Suprapubic skin (tissue), 4 donors: ENCODE measurements at regions not wholly inside any gene's neighbourhood (a gene's known extent, or its start where the extent isn't known, plus 50 kb on each side); places are given as distances from the start of the nearest gene placed in this dataset.
"Not testable (repeated sequence)": the region's sequence is repeated elsewhere in the genome, so short reads cannot be mapped to it uniquely, and the experiment has no call there.

Experiments
- DNase-seq, 2 donors: peaks; one replicate each; pipeline ENCODE4 v3.0.0-alpha.2; 2019; ENCODE audit warnings: low spot score in 2 of 2
- H3K27ac ChIP-seq: fragments of 200-600 bp; sonication (generic); one replicate; pipeline ENCODE4 v1.5.1; 2019
- H3K27me3 ChIP-seq: fragments of 200-600 bp; sonication (generic); one replicate; pipeline ENCODE4 v1.5.1; 2019
- H3K36me3 ChIP-seq: fragments of 200-600 bp; sonication (generic); one replicate; pipeline ENCODE4 v1.5.1; 2019
- H3K4me1 ChIP-seq: fragments of 200-600 bp; sonication (generic); one replicate; pipeline ENCODE4 v1.5.1; 2019
- H3K4me3 ChIP-seq: fragments of 200-600 bp; sonication (generic); one replicate; pipeline ENCODE4 v1.5.1; 2019; ENCODE audit warnings: mild to moderate bottlenecking
- H3K9me3 ChIP-seq: fragments of 200-600 bp; sonication (generic); one replicate; pipeline ENCODE4 v1.5.1; 2019
- CTCF ChIP-seq, 2 donors: fragments of 200-600 bp in 1 of 2; fragments of 450-650 bp in 1 of 2; sonication (generic) in 1 of 2; IDR thresholded peaks; one replicate each; pipeline ENCODE4 v1.5.1; 2016 to 2019; ENCODE audit warnings: antibody characterized with exemption in 2 of 2, mild to moderate bottlenecking in 1 of 2, moderate library complexity in 1 of 2
- EP300 ChIP-seq: sonication (generic); formaldehyde crosslinking; IDR thresholded peaks from one replicate; pipeline ENCODE4 v1.6.1; 2017; ENCODE audit warnings: antibody characterized with exemption
- POLR2A ChIP-seq, 2 donors: fragments of 450-650 bp; IDR thresholded peaks; one replicate each; pipeline ENCODE4 v1.6.1; 2017; ENCODE audit warnings: antibody characterized with exemption in 2 of 2, mild to moderate bottlenecking in 2 of 2, moderate library complexity in 2 of 2
- POLR2AphosphoS5 ChIP-seq, 3 donors: sonication (generic); formaldehyde crosslinking; IDR thresholded peaks; one replicate each; pipeline ENCODE4 v1.6.1; 2017; ENCODE audit warnings: antibody characterized with exemption in 3 of 3
- WGBS: methylation state at CpG from one replicate; pipeline ENCODE4 v1.1.5; 2018; 5-methylcytosine and 5-hydroxymethylcytosine counted together

- no peak for DNase-seq
- Histone ChIP-seq H3K9me3 (no peaks in the 10 kb centered on the region), H3K4me3 (no peak overlapping the region), H3K36me3 (no peaks in the 10 kb centered on the region), H3K27me3 (no peaks in the 10 kb centered on the region), H3K4me1 (no peaks in the 10 kb centered on the region), H3K27ac (no peak overlapping the region)
- TF ChIP-seq CTCF (IDR thresholded peaks at IDR 0.05) (no peak), POLR2AphosphoS5 (IDR thresholded peaks at IDR 0.05) (no peak), EP300 (no peak), POLR2A (IDR thresholded peaks at IDR 0.05) (no peak)
- 91% methylated on average over 6 of the region's 6 CpGs for WGBS
Measured at GRCh38 chr14:44742202-44742601, 219.5 kb downstream of the KLHL28 start.

- DNase-seq: no peak
- H3K4me3 ChIP-seq: no peak overlapping the region
- H3K27me3 ChIP-seq: no peaks in the 10 kb centered on the region
- no peaks in the 10 kb centered on the region for H3K36me3 ChIP-seq
- H3K9me3 ChIP-seq: no peaks in the 10 kb centered on the region
- no peaks in the 10 kb centered on the region for H3K4me1 ChIP-seq
- H3K27ac ChIP-seq: no peak overlapping the region
- TF ChIP-seq EP300: no peak
- no peak for TF ChIP-seq CTCF (IDR thresholded peaks at IDR 0.05)
- TF ChIP-seq POLR2A (IDR thresholded peaks at IDR 0.05): no peak
- no peak for TF ChIP-seq POLR2AphosphoS5 (IDR thresholded peaks at IDR 0.05)
Measured at GRCh38 chr14:44741431-44741830, 220.3 kb downstream of the KLHL28 start.

- Histone ChIP-seq H3K27me3 (no peaks in the 10 kb centered on the region), H3K4me1 (no peaks in the 10 kb centered on the region), H3K27ac (no peak overlapping the region), H3K36me3 (no peaks in the 10 kb centered on the region), H3K4me3 (no peak overlapping the region), H3K9me3 (no peaks in the 10 kb centered on the region)
- DNase-seq: no peak
- 79% methylated on average over 1 of the region's 1 CpG for WGBS
- TF ChIP-seq EP300 (no peak), POLR2AphosphoS5 (IDR thresholded peaks at IDR 0.05) (no peak), CTCF (IDR thresholded peaks at IDR 0.05) (no peak), POLR2A (IDR thresholded peaks at IDR 0.05) (no peak)
Measured at GRCh38 chr14:44736326-44736725, 225.4 kb downstream of the KLHL28 start.

GRCh38 chr14:44732144-44732543 is 225.1 kb upstream of the FSCB start:
- no peaks in the 10 kb centered on the region for H3K4me1 ChIP-seq
- no peaks in the 10 kb centered on the region for H3K27me3 ChIP-seq
- no peak for TF ChIP-seq POLR2A (IDR thresholded peaks at IDR 0.05)
- no peak for TF ChIP-seq POLR2AphosphoS5 (IDR thresholded peaks at IDR 0.05)
- no peak for TF ChIP-seq EP300
- no peak for TF ChIP-seq CTCF (IDR thresholded peaks at IDR 0.05)
- no peak overlapping the region for H3K4me3 ChIP-seq
- no peak for DNase-seq
- H3K36me3 ChIP-seq: no peaks in the 10 kb centered on the region
- no peak overlapping the region for H3K27ac ChIP-seq
- H3K9me3 ChIP-seq: no peaks in the 10 kb centered on the region

- H3K9me3 ChIP-seq: no peaks in the 10 kb centered on the region
- no peak for DNase-seq
- no peak for TF ChIP-seq CTCF (IDR thresholded peaks at IDR 0.05)
- no peak for TF ChIP-seq EP300
- no peak for TF ChIP-seq POLR2AphosphoS5 (IDR thresholded peaks at IDR 0.05)
- TF ChIP-seq POLR2A (IDR thresholded peaks at IDR 0.05): no peak
- no peaks in the 10 kb centered on the region for H3K27me3 ChIP-seq
- H3K27ac ChIP-seq: no peak overlapping the region
- H3K4me1 ChIP-seq: no peaks in the 10 kb centered on the region
- no peaks in the 10 kb centered on the region for H3K36me3 ChIP-seq
- WGBS: 74% methylated on average over 3 of the region's 3 CpGs
- no peak overlapping the region for H3K4me3 ChIP-seq
Measured at GRCh38 chr14:44730860-44731259, 223.8 kb upstream of the FSCB start.

GRCh38 chr14:44721395-44721794 is 214.3 kb upstream of the FSCB start:
- H3K9me3 ChIP-seq, H3K27ac ChIP-seq, DNase-seq, H3K27me3 ChIP-seq, H3K4me3 ChIP-seq, H3K4me1 ChIP-seq, H3K36me3 ChIP-seq: not testable (repeated sequence)
- WGBS: 50% methylated on average over 1 of the region's 1 CpG
